ENCODE measurements at regions not wholly inside any gene's neighbourhood (a gene's known extent, or its start where the extent isn't known, plus 50 kb on each side); places are given as distances from the start of the nearest gene placed in this dataset.

GRCh38 chr6:140976806-140977205 lies 1155.9 kb upstream of the GJE1 start:
- no peak for DNase-seq (ENCODE audit: low read depth)

GRCh38 chr6:140970485-140970884 lies 1162.2 kb upstream of the GJE1 start:
- DNase-seq (ENCODE audit: low read depth), result no peak

- no peak for DNase-seq (ENCODE audit: low read depth)
Measured at GRCh38 chr6:140968062-140968461, 1164.7 kb upstream of the GJE1 start.

GRCh38 chr6:140966676-140967075 lies 1166.0 kb upstream of the GJE1 start:
- DNase-seq (ENCODE audit: low read depth), result no peak

GRCh38 chr6:140960566-140960965 lies 1172.2 kb upstream of the GJE1 start:
- DNase-seq (ENCODE audit: low read depth), result no peak

- no peak for DNase-seq (ENCODE audit: low read depth)
Measured at GRCh38 chr6:140957386-140957785, 1175.3 kb upstream of the GJE1 start.

- DNase-seq (ENCODE audit: low read depth), result no peak
Measured at GRCh38 chr6:140956571-140957369, 1176.0 kb upstream of the GJE1 start.

GRCh38 chr6:140940251-140940925 lies 1192.3 kb upstream of the GJE1 start:
- no peak for DNase-seq (ENCODE audit: low read depth)

GRCh38 chr6:140932909-140933308 lies 1199.8 kb upstream of the GJE1 start:
- DNase-seq (ENCODE audit: low read depth), result no peak

GRCh38 chr6:140931581-140931980 lies 1201.1 kb upstream of the GJE1 start:
- no peak for DNase-seq (ENCODE audit: low read depth)

GRCh38 chr6:140929121-140929520 lies 1203.6 kb upstream of the GJE1 start:
- no peak for DNase-seq (ENCODE audit: low read depth)

GRCh38 chr6:140923048-140923447 lies 1209.7 kb upstream of the GJE1 start:
- no peak for DNase-seq (ENCODE audit: low read depth)

GRCh38 chr6:140921366-140922226 lies 1211.1 kb upstream of the GJE1 start:
- no peak for DNase-seq (ENCODE audit: low read depth)

GRCh38 chr6:140917911-140918310 lies 1214.8 kb upstream of the GJE1 start:
- DNase-seq (ENCODE audit: low read depth), result no peak

GRCh38 chr6:140915551-140915950 lies 1217.2 kb upstream of the GJE1 start:
- no peak for DNase-seq (ENCODE audit: low read depth)

- DNase-seq (ENCODE audit: low read depth), result no peak
Measured at GRCh38 chr6:140915103-140915502, 1217.6 kb upstream of the GJE1 start.

GRCh38 chr6:140912686-140913085 lies 1220.0 kb upstream of the GJE1 start:
- no peak for DNase-seq (ENCODE audit: low read depth)

- no peak for DNase-seq (ENCODE audit: low read depth)
Measured at GRCh38 chr6:140909625-140910024, 1223.1 kb upstream of the GJE1 start.

GRCh38 chr6:140909156-140909555 lies 1223.6 kb upstream of the GJE1 start:
- no peak for DNase-seq (ENCODE audit: low read depth)

GRCh38 chr6:140908505-140908904 lies 1224.2 kb upstream of the GJE1 start:
- no peak for DNase-seq (ENCODE audit: low read depth)

GRCh38 chr6:140907235-140907634 lies 1225.5 kb upstream of the GJE1 start:
- DNase-seq (ENCODE audit: low read depth), result no peak

GRCh38 chr6:140905724-140906123 lies 1227.0 kb upstream of the GJE1 start:
- no peak for DNase-seq (ENCODE audit: low read depth)

GRCh38 chr6:140905050-140905449 lies 1227.7 kb upstream of the GJE1 start:
- DNase-seq (ENCODE audit: low read depth), result no peak
